ENCODE measurements at regions not wholly inside any gene's neighbourhood (a gene's known extent, or its start where the extent isn't known, plus 50 kb on each side); places are given as distances from the start of the nearest gene placed in this dataset.

- no peak for TF ChIP-seq CTCF (IDR thresholded peaks at IDR 0.05)
- intact Hi-C loops (cut with micrococcal nuclease), result no loop called here
- peaks cover 9% of the 10 kb centered on the region for H3K4me1 Mint-ChIP-seq (ENCODE audit: low read depth)
- POLR2A ChIA-PET, result no interaction called here
- H3K9me3 Mint-ChIP-seq, result no peaks in the 10 kb centered on the region
- peaks cover 16% of the 10 kb centered on the region for H3K27me3 Mint-ChIP-seq
- DNase-seq (no peak), ATAC-seq (no peak)
- no peaks in the 10 kb centered on the region for H3K36me3 Mint-ChIP-seq (ENCODE audit: low read depth)
- CTCF ChIA-PET, result no interaction called here
- no peak overlapping the region for H3K27ac Mint-ChIP-seq
- no peak overlapping the region for H3K4me3 Mint-ChIP-seq
Observed at GRCh38 chr15:31871887-31872281, 158.4 kb upstream of the CHRNA7 start.

- ChIA-PET CTCF (interaction anchor here (1.2 to 1.3 kb wide), 2 partner anchors 19 to 21 kb away, joined by 3 read pairs; no protein-coding TSS in a partner anchor), POLR2A (no interaction called here)
- H3K36me3 Mint-ChIP-seq (ENCODE audit: low read depth), result no peaks in the 10 kb centered on the region
- no peaks in the 10 kb centered on the region for H3K9me3 Mint-ChIP-seq
- no peak for ATAC-seq
- no peak overlapping the region for H3K4me3 Mint-ChIP-seq
- DNase-seq, result peak; percentile 7
- no peaks in the 10 kb centered on the region for H3K4me1 Mint-ChIP-seq (ENCODE audit: low read depth)
- H3K27ac Mint-ChIP-seq, result no peak overlapping the region
- no peak for TF ChIP-seq CTCF (IDR thresholded peaks at IDR 0.05)
- intact Hi-C loops (cut with micrococcal nuclease), result no loop called here
- H3K27me3 Mint-ChIP-seq, result peaks cover 13% of the 10 kb centered on the region
Observed at GRCh38 chr15:31887246-31887645, 143.1 kb upstream of the CHRNA7 start.

GRCh38 chr15:31892513-31892912 is 137.8 kb upstream of the CHRNA7 start:
- H3K27me3 Mint-ChIP-seq, result peaks cover 11% of the 10 kb centered on the region
- no peak overlapping the region for H3K4me3 Mint-ChIP-seq
- H3K9me3 Mint-ChIP-seq, result peaks cover 1% of the 10 kb centered on the region
- no peaks in the 10 kb centered on the region for H3K36me3 Mint-ChIP-seq (ENCODE audit: low read depth)
- no peaks in the 10 kb centered on the region for H3K4me1 Mint-ChIP-seq (ENCODE audit: low read depth)
- intact Hi-C loops (cut with micrococcal nuclease), result no loop called here
- DNase-seq (no peak), ATAC-seq (no peak)
- TF ChIP-seq CTCF (IDR thresholded peaks at IDR 0.05), result no peak
- H3K27ac Mint-ChIP-seq, result no peak overlapping the region
- ChIA-PET POLR2A (no interaction called here), CTCF (no interaction called here)

- Mint-ChIP-seq H3K4me3 (no peak overlapping the region), H3K27ac (no peak overlapping the region), H3K27me3 (peaks cover 10% of the 10 kb centered on the region), H3K36me3 (ENCODE audit: low read depth) (no peaks in the 10 kb centered on the region), H3K4me1 (ENCODE audit: low read depth) (no peaks in the 10 kb centered on the region), H3K9me3 (peaks cover 5% of the 10 kb centered on the region)
- no peak for ATAC-seq
- intact Hi-C loops (cut with micrococcal nuclease), result no loop called here
- CTCF ChIA-PET, result no interaction called here
- POLR2A ChIA-PET, result no interaction called here
- no peak for DNase-seq
- TF ChIP-seq CTCF (IDR thresholded peaks at IDR 0.05), result no peak
Observed at GRCh38 chr15:31893780-31894179, 136.5 kb upstream of the CHRNA7 start.

- Mint-ChIP-seq H3K27ac (no peak overlapping the region), H3K4me3 (no peak overlapping the region), H3K4me1 (ENCODE audit: low read depth) (no peaks in the 10 kb centered on the region), H3K27me3 (peaks cover 1% of the 10 kb centered on the region), H3K9me3 (peaks cover 5% of the 10 kb centered on the region), H3K36me3 (ENCODE audit: low read depth) (no peaks in the 10 kb centered on the region)
- ChIA-PET POLR2A (no interaction called here), CTCF (interaction anchor here (0.8 kb wide), 1 partner anchor 30 kb away, joined by 3 read pairs; no protein-coding TSS in a partner anchor)
- DNase-seq, result no peak
- TF ChIP-seq CTCF (IDR thresholded peaks at IDR 0.05), result no peak
- no peak for ATAC-seq
- intact Hi-C loops (cut with micrococcal nuclease), result no loop called here
Observed at GRCh38 chr15:31897746-31898145, 132.6 kb upstream of the CHRNA7 start.

Data from activated CD8-positive, alpha-beta T cell treated with anti-CD3 and anti-CD28 coated beads for 36 hours (primary cell).